ENCODE measurements at regions not wholly inside any gene's neighbourhood (a gene's known extent, or its start where the extent isn't known, plus 50 kb on each side); places are given as distances from the start of the nearest gene placed in this dataset.

GRCh38 chrX:69070949-69071650 is 94.2 kb downstream of the PJA1 start:
- 19% methylated on average over 12 of the region's 12 CpGs for WGBS
- Histone ChIP-seq H3K9me3 (ENCODE audit: control insufficient read depth, low read length) (no peaks in the 10 kb centered on the region), H3K4me3 (ENCODE audit: low read length) (no peak overlapping the region), H3K4me1 (ENCODE audit: control insufficient read depth, insufficient read depth, low read length) (peaks cover 2% of the 10 kb centered on the region), H3K27ac (ENCODE audit: low read length) (peak overlapping the region; percentile 64), H3K27me3 (ENCODE audit: control insufficient read depth, insufficient read depth) (no peaks in the 10 kb centered on the region)
- DNase-seq (peak; percentile 78 to 92 (median 91)), ATAC-seq (peak; percentile 77 to 92)
- intact Hi-C loops (cut with DNase I), result no loop called here

DNA sequence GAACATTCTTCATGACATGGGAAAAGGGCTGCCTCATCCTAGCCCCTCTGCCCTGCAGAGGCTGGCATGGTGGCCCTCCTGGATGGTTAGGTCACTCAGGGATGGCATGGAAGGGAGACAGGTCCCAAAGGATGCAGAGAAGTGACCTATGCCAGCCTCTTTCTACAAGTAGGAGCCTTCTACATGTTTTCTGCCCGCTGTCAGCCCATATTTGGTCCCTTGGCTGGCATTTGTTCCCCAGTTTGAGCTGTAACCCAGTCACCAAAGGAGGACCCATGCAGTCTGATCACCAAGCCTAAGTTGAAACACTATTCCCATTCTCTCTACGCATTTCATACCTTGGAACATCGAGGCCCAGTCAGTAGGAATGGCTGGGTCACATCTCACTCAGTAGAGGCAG is 95.4 kb downstream of the PJA1 start:
- H3K27ac ChIP-seq (ENCODE audit: low read length), result no peak overlapping the region
- H3K4me1 ChIP-seq (ENCODE audit: control insufficient read depth, insufficient read depth, low read length), result peaks cover 2% of the 10 kb centered on the region
- DNase-seq (no peak), ATAC-seq (no peak)
- H3K9me3 ChIP-seq (ENCODE audit: control insufficient read depth, low read length), result no peaks in the 10 kb centered on the region
- intact Hi-C loops (cut with DNase I), result loop anchor here in 1 of 4 donors (10.0 kb wide), 1 partner anchor 215 kb away; no protein-coding TSS in a partner anchor
- no peak overlapping the region for H3K4me3 ChIP-seq (ENCODE audit: low read length)
- no peaks in the 10 kb centered on the region for H3K27me3 ChIP-seq (ENCODE audit: control insufficient read depth, insufficient read depth)
- WGBS, result 93% methylated on average over 3 of the region's 3 CpGs

GRCh38 chrX:69069086-69069445 is 96.2 kb downstream of the PJA1 start:
- WGBS, result 79% methylated on average over 4 of the region's 4 CpGs
- DNase-seq, result no peak
- no peak overlapping the region for H3K27ac ChIP-seq (ENCODE audit: low read length)
- ATAC-seq, result no peak
- H3K4me3 ChIP-seq (ENCODE audit: low read length), result no peak overlapping the region
- H3K4me1 ChIP-seq (ENCODE audit: control insufficient read depth, insufficient read depth, low read length), result peaks cover 2% of the 10 kb centered on the region
- no peaks in the 10 kb centered on the region for H3K27me3 ChIP-seq (ENCODE audit: control insufficient read depth, insufficient read depth)
- no peaks in the 10 kb centered on the region for H3K9me3 ChIP-seq (ENCODE audit: control insufficient read depth, low read length)
- intact Hi-C loops (cut with DNase I), result loop anchor here in 1 of 4 donors (10.0 kb wide), 1 partner anchor 216 kb away; no protein-coding TSS in a partner anchor

DNA sequence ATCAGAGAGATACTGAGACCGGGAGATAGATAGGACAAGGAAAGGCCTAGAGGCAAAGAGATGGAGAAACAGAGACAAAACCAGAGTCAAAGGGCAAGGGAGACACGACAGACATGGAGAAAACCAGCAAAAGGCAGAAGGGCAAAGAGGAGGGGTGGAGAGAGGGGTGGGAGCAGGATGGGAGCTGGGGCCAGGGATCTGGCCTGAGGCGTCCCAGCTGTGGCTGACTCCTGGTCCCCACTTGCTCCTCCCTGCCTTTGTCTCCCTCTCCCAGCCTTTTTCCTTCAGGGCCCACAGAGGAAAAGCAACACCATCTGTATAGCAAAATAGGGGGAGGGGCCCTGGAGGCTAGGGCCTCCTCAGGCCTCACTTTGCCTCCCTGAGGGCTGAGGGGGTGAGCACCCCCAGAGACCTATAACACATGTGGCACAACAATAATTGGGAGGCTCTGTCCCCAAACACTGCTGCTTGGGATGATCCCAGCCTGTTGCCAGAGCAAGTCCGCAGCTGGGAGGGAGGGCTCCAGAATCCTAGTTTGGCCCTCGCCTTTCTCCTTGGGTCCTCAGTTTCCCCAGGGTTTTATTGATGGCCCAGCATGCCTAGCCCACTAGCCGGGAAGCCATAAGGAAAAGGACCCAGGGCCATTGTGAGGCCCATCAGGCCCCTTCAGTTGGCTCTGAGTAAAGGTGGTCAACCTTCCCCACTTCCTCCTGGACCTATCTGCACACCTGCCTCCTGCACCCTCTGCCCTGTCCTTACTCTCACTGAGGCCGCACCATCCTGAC is 96.8 kb downstream of the PJA1 start:
- no peak for ATAC-seq
- Histone ChIP-seq H3K4me3 (ENCODE audit: low read length) (no peak overlapping the region), H3K9me3 (ENCODE audit: control insufficient read depth, low read length) (no peaks in the 10 kb centered on the region), H3K4me1 (ENCODE audit: control insufficient read depth, insufficient read depth, low read length) (peaks cover 2% of the 10 kb centered on the region), H3K27ac (ENCODE audit: low read length) (no peak overlapping the region), H3K27me3 (ENCODE audit: control insufficient read depth, insufficient read depth) (no peaks in the 10 kb centered on the region)
- intact Hi-C loops (cut with DNase I), result loop anchor here in 1 of 4 donors (10.0 kb wide), 1 partner anchor 216 kb away; no protein-coding TSS in a partner anchor
- DNase-seq, result no peak
- 74% methylated on average over 7 of the region's 7 CpGs for WGBS

DNA sequence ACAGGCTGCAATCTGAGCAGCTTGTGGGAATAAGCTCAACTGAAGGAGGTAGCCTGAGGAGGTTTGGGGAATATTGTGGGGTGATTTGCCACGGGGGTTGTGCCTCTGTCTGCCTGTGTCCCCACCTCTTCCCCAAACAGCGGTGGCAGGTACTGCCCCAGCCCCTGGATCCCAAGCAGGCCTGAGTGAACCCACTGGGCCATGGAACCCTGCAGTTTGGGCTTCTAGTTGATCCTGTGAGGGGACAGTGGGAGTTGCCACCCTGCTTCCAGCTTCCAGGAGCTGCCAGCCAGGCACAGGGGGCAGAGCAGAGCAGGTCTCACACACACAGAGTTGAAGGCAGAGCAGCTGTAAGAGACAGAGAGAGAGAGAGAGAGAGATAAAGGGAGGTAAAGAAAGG is 97.4 kb downstream of the PJA1 start:
- WGBS, result 84% methylated on average over 2 of the region's 2 CpGs
- intact Hi-C loops (cut with DNase I), result loop anchor here in 1 of 4 donors (10.0 kb wide), 1 partner anchor 217 kb away; no protein-coding TSS in a partner anchor

DNA sequence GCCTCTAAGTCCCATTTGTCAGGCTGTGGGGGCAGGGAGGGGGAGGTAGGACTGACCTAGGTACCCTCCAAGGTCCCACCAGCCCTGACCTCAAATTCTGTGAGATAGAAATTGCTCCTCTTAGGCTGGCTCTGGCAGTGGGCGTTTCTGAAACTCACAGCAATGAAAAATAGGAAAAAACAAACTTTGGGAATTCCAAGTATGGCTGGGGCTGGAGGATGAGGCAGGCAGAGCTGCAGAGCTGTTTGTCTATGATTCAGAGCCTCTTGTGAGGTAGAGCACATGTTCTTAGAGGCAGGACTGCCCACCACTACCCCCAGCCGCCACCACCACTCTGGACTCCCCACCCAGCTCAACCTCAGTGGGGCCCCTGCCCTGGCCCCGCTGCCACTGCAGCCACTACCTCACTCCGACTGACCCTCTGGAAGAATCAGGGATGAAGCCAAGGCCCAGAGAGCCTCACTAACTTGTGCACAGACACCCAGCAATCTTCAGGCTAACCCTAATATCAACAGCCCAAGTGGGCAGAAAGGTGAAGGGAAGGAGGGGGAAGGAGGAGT is 98.2 kb downstream of the PJA1 start:
- DNase-seq (no peak), ATAC-seq (no peak)
- Histone ChIP-seq H3K4me3 (ENCODE audit: low read length) (no peak overlapping the region), H3K27me3 (ENCODE audit: control insufficient read depth, insufficient read depth) (no peaks in the 10 kb centered on the region), H3K27ac (ENCODE audit: low read length) (no peak overlapping the region), H3K9me3 (ENCODE audit: control insufficient read depth, low read length) (no peaks in the 10 kb centered on the region), H3K4me1 (ENCODE audit: control insufficient read depth, insufficient read depth, low read length) (peaks cover 2% of the 10 kb centered on the region)
- intact Hi-C loops (cut with DNase I), result loop anchor here in 1 of 4 donors (10.0 kb wide), 1 partner anchor 218 kb away; no protein-coding TSS in a partner anchor
- 84% methylated on average over 4 of the region's 4 CpGs for WGBS

More for the DNA sequence above, 97.4 kb downstream of the PJA1 start:
- Histone ChIP-seq H3K4me3 (ENCODE audit: low read length) (no peak overlapping the region), H3K27ac (ENCODE audit: low read length) (no peak overlapping the region), H3K4me1 (ENCODE audit: control insufficient read depth, insufficient read depth, low read length) (peaks cover 2% of the 10 kb centered on the region), H3K27me3 (ENCODE audit: control insufficient read depth, insufficient read depth) (no peaks in the 10 kb centered on the region), H3K9me3 (ENCODE audit: control insufficient read depth, low read length) (no peaks in the 10 kb centered on the region)
- ATAC-seq, result no peak
- DNase-seq, result no peak

- no peaks in the 10 kb centered on the region for H3K9me3 ChIP-seq (ENCODE audit: control insufficient read depth, low read length)
- intact Hi-C loops (cut with DNase I), result loop anchor here in 1 of 4 donors (10.0 kb wide), 1 partner anchor 219 kb away; no protein-coding TSS in a partner anchor
- ATAC-seq (no peak), DNase-seq (no peak)
- peaks cover 2% of the 10 kb centered on the region for H3K4me1 ChIP-seq (ENCODE audit: control insufficient read depth, insufficient read depth, low read length)
- H3K4me3 ChIP-seq (ENCODE audit: low read length), result no peak overlapping the region
- H3K27me3 ChIP-seq (ENCODE audit: control insufficient read depth, insufficient read depth), result no peaks in the 10 kb centered on the region
- WGBS, result 90% methylated on average over 7 of the region's 7 CpGs
- no peak overlapping the region for H3K27ac ChIP-seq (ENCODE audit: low read length)
These were observed 99.1 kb downstream of the PJA1 start for GRCh38 chrX:69066021-69066757.

- intact Hi-C loops (cut with DNase I), result loop anchor here in 1 of 4 donors (10.0 kb wide), 1 partner anchor 219 kb away; no protein-coding TSS in a partner anchor
- Histone ChIP-seq H3K4me3 (ENCODE audit: low read length) (no peak overlapping the region), H3K27ac (ENCODE audit: low read length) (no peak overlapping the region), H3K4me1 (ENCODE audit: control insufficient read depth, insufficient read depth, low read length) (peaks cover 2% of the 10 kb centered on the region), H3K27me3 (ENCODE audit: control insufficient read depth, insufficient read depth) (no peaks in the 10 kb centered on the region), H3K9me3 (ENCODE audit: control insufficient read depth, low read length) (no peaks in the 10 kb centered on the region)
- WGBS, result 47% methylated on average over 1 of the region's 1 CpG
- DNase-seq (no peak), ATAC-seq (no peak)
These were observed 99.8 kb downstream of the PJA1 start for GRCh38 chrX:69065451-69065850.

- ATAC-seq (no peak), DNase-seq (no peak)
- 87% methylated on average over 4 of the region's 4 CpGs for WGBS
- H3K4me1 ChIP-seq (ENCODE audit: control insufficient read depth, insufficient read depth, low read length), result peaks cover 1% of the 10 kb centered on the region
- H3K9me3 ChIP-seq (ENCODE audit: control insufficient read depth, low read length), result no peaks in the 10 kb centered on the region
- intact Hi-C loops (cut with DNase I), result loop anchor here (5.0 to 10.0 kb wide), 2 partner anchors 221 to 236 kb away; partner anchors contain the start of gene EFNB1 (in 4 of the 4)
- H3K27me3 ChIP-seq (ENCODE audit: control insufficient read depth, insufficient read depth), result no peaks in the 10 kb centered on the region
- H3K27ac ChIP-seq (ENCODE audit: low read length), result no peak overlapping the region
- no peak overlapping the region for H3K4me3 ChIP-seq (ENCODE audit: low read length)
These were observed 101.8 kb downstream of the PJA1 start for GRCh38 chrX:69063486-69063885.

GRCh38 chrX:69062493-69062892 is 102.8 kb downstream of the PJA1 start:
- whole genome bisulfite sequencing, result 90% methylated on average over 4 of the region's 4 CpGs
- ATAC-seq, result no peak

More at GRCh38 chrX:69062493-69062892, 102.8 kb downstream of the PJA1 start:
- H3K27me3 ChIP-seq (ENCODE audit: control insufficient read depth, insufficient read depth), result no peaks in the 10 kb centered on the region
- H3K4me1 ChIP-seq (ENCODE audit: control insufficient read depth, insufficient read depth, low read length), result no peaks in the 10 kb centered on the region
- intact Hi-C loops (cut with DNase I), result loop anchor here (5.0 to 10.0 kb wide), 2 partner anchors 222 to 235 kb away; partner anchors contain the start of gene EFNB1 (in 4 of the 4)
- DNase-seq, result no peak
- H3K9me3 ChIP-seq (ENCODE audit: control insufficient read depth, low read length), result no peaks in the 10 kb centered on the region
- no peak overlapping the region for H3K27ac ChIP-seq (ENCODE audit: low read length)
- H3K4me3 ChIP-seq (ENCODE audit: low read length), result no peak overlapping the region

Data from right cardiac atrium (tissue), 5 donors.